Dendritic cell treated with granulocyte-macrophage colony-stimulating factor and Interleukin-4, amounts not matched to agents 40 ng/mL and 50 ng/mL, for 4 days (primary cell): ENCODE measurements at regions not wholly inside any gene's neighbourhood (a gene's known extent, or its start where the extent isn't known, plus 50 kb on each side); places are given as distances from the start of the nearest gene placed in this dataset.
"Not testable (repeated sequence)": the region's sequence is repeated elsewhere in the genome, so short reads cannot be mapped to it uniquely, and the experiment has no call there.

Experiments used
- H3K27ac Mint-ChIP-seq: one replicate; pipeline ENCODE4 v1.8.0; 2022; ENCODE audit warnings: mild to moderate bottlenecking, mixed read lengths
- H3K27me3 Mint-ChIP-seq: one replicate; pipeline ENCODE4 v1.8.0; 2022; ENCODE audit warnings: mild to moderate bottlenecking, mixed read lengths
- H3K36me3 Mint-ChIP-seq: one replicate; pipeline ENCODE4 v1.8.0; 2022; ENCODE audit warnings: low read depth, mixed read lengths
- H3K4me1 Mint-ChIP-seq: one replicate; pipeline ENCODE4 v1.8.0; 2022; ENCODE audit warnings: low read depth, mixed read lengths
- H3K4me3 Mint-ChIP-seq: one replicate; pipeline ENCODE4 v1.8.0; 2022; ENCODE audit warnings: mild to moderate bottlenecking, moderate library complexity, mixed read lengths
- H3K9me3 Mint-ChIP-seq: one replicate; pipeline ENCODE4 v1.8.0; 2022; ENCODE audit warnings: mixed read lengths
- intact Hi-C: fragments of 100-400 bp; cut with micrococcal nuclease; formaldehyde crosslinking; loops from one replicate; pipeline ENCODE4 v1.15.0; 2022

- H3K27ac Mint-ChIP-seq: no peak overlapping the region
- no peaks in the 10 kb centered on the region for H3K36me3 Mint-ChIP-seq
- H3K9me3 Mint-ChIP-seq: no peaks in the 10 kb centered on the region
- no peaks in the 10 kb centered on the region for H3K27me3 Mint-ChIP-seq
- intact Hi-C loops: loop anchor here (5.0 kb wide), 3 partner anchors 43 to 63 kb away; no protein-coding TSS in a partner anchor
- no peak overlapping the region for H3K4me3 Mint-ChIP-seq
- H3K4me1 Mint-ChIP-seq: peaks cover 14% of the 10 kb centered on the region
These were observed 161.6 kb upstream of the MARCKS start for GRCh38 chr6:113695516-113695915.

- intact Hi-C loops: loop anchor here (2.0 to 5.0 kb wide), 5 partner anchors 45 to 162 kb away; no protein-coding TSS in a partner anchor
- Mint-ChIP-seq H3K4me3 (no peak overlapping the region), H3K9me3 (no peaks in the 10 kb centered on the region), H3K4me1 (peaks cover 14% of the 10 kb centered on the region), H3K27me3 (no peaks in the 10 kb centered on the region), H3K27ac (peak overlapping the region; percentile 82), H3K36me3 (no peaks in the 10 kb centered on the region)
These were observed 160.2 kb upstream of the MARCKS start for GRCh38 chr6:113696960-113697359.

- Mint-ChIP-seq H3K4me3 (no peak overlapping the region), H3K27ac (peak overlapping the region; percentile 82), H3K36me3 (no peaks in the 10 kb centered on the region), H3K9me3 (no peaks in the 10 kb centered on the region), H3K4me1 (peaks cover 20% of the 10 kb centered on the region), H3K27me3 (no peaks in the 10 kb centered on the region)
- intact Hi-C loops: loop anchor here (2.0 to 5.0 kb wide), 5 partner anchors 46 to 161 kb away; no protein-coding TSS in a partner anchor
These were observed 159.3 kb upstream of the MARCKS start for GRCh38 chr6:113697632-113698410.

GRCh38 chr6:113699239-113699638 is 157.9 kb upstream of the MARCKS start:
- Mint-ChIP-seq H3K4me3 (no peak overlapping the region), H3K9me3 (no peaks in the 10 kb centered on the region), H3K4me1 (peaks cover 20% of the 10 kb centered on the region), H3K27me3 (no peaks in the 10 kb centered on the region), H3K27ac (peak overlapping the region; percentile 53), H3K36me3 (no peaks in the 10 kb centered on the region)
- intact Hi-C loops: loop anchor here (5.0 kb wide), 3 partner anchors 47 to 67 kb away; no protein-coding TSS in a partner anchor

- no peaks in the 10 kb centered on the region for H3K9me3 Mint-ChIP-seq
These were observed 155.4 kb upstream of the MARCKS start for GRCh38 chr6:113701552-113702254.

GRCh38 chr6:113707194-113707593 is 150.0 kb upstream of the MARCKS start:
- intact Hi-C loops: no loop called here
- peak overlapping the region; percentile 60 for H3K27ac Mint-ChIP-seq
- H3K4me3 Mint-ChIP-seq: no peak overlapping the region
- H3K36me3 Mint-ChIP-seq: no peaks in the 10 kb centered on the region
- no peaks in the 10 kb centered on the region for H3K27me3 Mint-ChIP-seq
- H3K9me3 Mint-ChIP-seq: no peaks in the 10 kb centered on the region
- H3K4me1 Mint-ChIP-seq: peaks cover 6% of the 10 kb centered on the region

More at GRCh38 chr6:113701552-113702254, 155.4 kb upstream of the MARCKS start:
- peak overlapping the region; percentile 50 for H3K27ac Mint-ChIP-seq
- no peaks in the 10 kb centered on the region for H3K36me3 Mint-ChIP-seq
- no peak overlapping the region for H3K4me3 Mint-ChIP-seq
- no peaks in the 10 kb centered on the region for H3K27me3 Mint-ChIP-seq
- H3K4me1 Mint-ChIP-seq: peaks cover 12% of the 10 kb centered on the region
- intact Hi-C loops: no loop called here

GRCh38 chr6:113709936-113710509 is 147.1 kb upstream of the MARCKS start:
- Mint-ChIP-seq H3K36me3 (no peaks in the 10 kb centered on the region), H3K9me3 (no peaks in the 10 kb centered on the region), H3K27me3 (no peaks in the 10 kb centered on the region), H3K4me3 (no peak overlapping the region), H3K27ac (no peak overlapping the region), H3K4me1 (no peaks in the 10 kb centered on the region)
- intact Hi-C loops: no loop called here

- intact Hi-C loops: no loop called here
- Mint-ChIP-seq H3K36me3 (no peaks in the 10 kb centered on the region), H3K4me3 (no peak overlapping the region), H3K9me3 (no peaks in the 10 kb centered on the region), H3K4me1 (peaks cover 6% of the 10 kb centered on the region), H3K27ac (no peak overlapping the region), H3K27me3 (no peaks in the 10 kb centered on the region)
These were observed 143.5 kb upstream of the MARCKS start for GRCh38 chr6:113713665-113714064.

GRCh38 chr6:113718588-113718987 is 138.6 kb upstream of the MARCKS start:
- Mint-ChIP-seq H3K36me3 (no peaks in the 10 kb centered on the region), H3K4me3 (no peak overlapping the region), H3K9me3 (no peaks in the 10 kb centered on the region), H3K4me1 (peaks cover 24% of the 10 kb centered on the region), H3K27me3 (no peaks in the 10 kb centered on the region), H3K27ac (no peak overlapping the region)
- intact Hi-C loops: no loop called here

GRCh38 chr6:113719064-113719463 is 138.1 kb upstream of the MARCKS start:
- no peaks in the 10 kb centered on the region for H3K27me3 Mint-ChIP-seq
- H3K27ac Mint-ChIP-seq: no peak overlapping the region
- intact Hi-C loops: no loop called here
- H3K36me3 Mint-ChIP-seq: no peaks in the 10 kb centered on the region
- no peaks in the 10 kb centered on the region for H3K9me3 Mint-ChIP-seq
- no peak overlapping the region for H3K4me3 Mint-ChIP-seq
- peaks cover 26% of the 10 kb centered on the region for H3K4me1 Mint-ChIP-seq

GRCh38 chr6:113719545-113719944 is 137.6 kb upstream of the MARCKS start:
- no peak overlapping the region for H3K4me3 Mint-ChIP-seq
- H3K9me3 Mint-ChIP-seq: no peaks in the 10 kb centered on the region
- H3K27me3 Mint-ChIP-seq: no peaks in the 10 kb centered on the region
- intact Hi-C loops: no loop called here
- H3K36me3 Mint-ChIP-seq: no peaks in the 10 kb centered on the region
- H3K4me1 Mint-ChIP-seq: peaks cover 26% of the 10 kb centered on the region
- H3K27ac Mint-ChIP-seq: no peak overlapping the region

GRCh38 chr6:113723182-113723581 is 134.0 kb upstream of the MARCKS start:
- no peak overlapping the region for H3K27ac Mint-ChIP-seq
- peaks cover 31% of the 10 kb centered on the region for H3K4me1 Mint-ChIP-seq
- no peak overlapping the region for H3K4me3 Mint-ChIP-seq
- intact Hi-C loops: no loop called here
- no peaks in the 10 kb centered on the region for H3K27me3 Mint-ChIP-seq
- no peaks in the 10 kb centered on the region for H3K9me3 Mint-ChIP-seq
- H3K36me3 Mint-ChIP-seq: no peaks in the 10 kb centered on the region

- peaks cover 22% of the 10 kb centered on the region for H3K4me1 Mint-ChIP-seq
- H3K4me3 Mint-ChIP-seq, H3K27me3 Mint-ChIP-seq, H3K27ac Mint-ChIP-seq, H3K36me3 Mint-ChIP-seq, H3K9me3 Mint-ChIP-seq, intact Hi-C loops: not testable (repeated sequence)
These were observed 132.2 kb upstream of the MARCKS start for GRCh38 chr6:113724927-113725326.

- H3K27ac Mint-ChIP-seq: no peak overlapping the region
- H3K27me3 Mint-ChIP-seq: no peaks in the 10 kb centered on the region
- intact Hi-C loops: no loop called here
- H3K4me1 Mint-ChIP-seq: peaks cover 20% of the 10 kb centered on the region
- H3K9me3 Mint-ChIP-seq: no peaks in the 10 kb centered on the region
- H3K36me3 Mint-ChIP-seq: no peaks in the 10 kb centered on the region
- no peak overlapping the region for H3K4me3 Mint-ChIP-seq
These were observed 125.6 kb upstream of the MARCKS start for GRCh38 chr6:113731541-113731940.
